Transverse colon (tissue), 4 donors: ENCODE measurements at regions not wholly inside any gene's neighbourhood (a gene's known extent, or its start where the extent isn't known, plus 50 kb on each side); places are given as distances from the start of the nearest gene placed in this dataset.

Source experiments
- DNase-seq: peaks from one replicate; pipeline ENCODE4 v3.0.0-alpha.2; 2019
- H3K27ac ChIP-seq, 4 donors: fragments of 200-600 bp; sonication (generic); 2 replicates each; pipeline ENCODE4 v1.5.1; 2016 to 2018; ENCODE audit warnings: inconsistent platforms in 4 of 4
- H3K27me3 ChIP-seq: fragments of 200-600 bp; sonication (generic); 2 replicates; pipeline ENCODE4 v1.5.1; 2017; ENCODE audit warnings: inconsistent platforms
- H3K36me3 ChIP-seq, 4 donors: fragments of 200-600 bp; sonication (generic); 2 replicates each; pipeline ENCODE4 v1.5.1; 2017 to 2019; ENCODE audit warnings: inconsistent platforms in 4 of 4
- H3K4me1 ChIP-seq, 4 donors: fragments of 200-600 bp; sonication (generic); 2 replicates each; pipeline ENCODE4 v1.5.1; 2017 to 2020; ENCODE audit warnings: inconsistent platforms in 4 of 4
- H3K4me3 ChIP-seq, 4 donors: fragments of 200-600 bp; sonication (generic); 1 replicate in 1 of 4; 2 replicates in 3 of 4; pipeline versions ENCODE4 v1.5.1 to v1.6.1; 2017 to 2019; ENCODE audit warnings: inconsistent platforms in 4 of 4
- H3K9me3 ChIP-seq, 2 donors: fragments of 200-600 bp; sonication (generic); 2 replicates each; pipeline ENCODE4 v1.5.1; 2017 to 2019; ENCODE audit warnings: inconsistent platforms in 2 of 2
- EP300 ChIP-seq: sonication (generic); formaldehyde crosslinking; IDR thresholded peaks from one replicate; pipeline ENCODE4 v1.6.1; 2017; ENCODE audit warnings: antibody characterized with exemption, low read depth
- POLR2A ChIP-seq: fragments of 450-650 bp; IDR thresholded peaks from one replicate; pipeline ENCODE4 v1.6.1; 2016; ENCODE audit warnings: antibody characterized with exemption, mild to moderate bottlenecking, moderate library complexity
- POLR2AphosphoS5 ChIP-seq, 3 donors: sonication (generic); formaldehyde crosslinking; IDR thresholded peaks; one replicate each; pipeline ENCODE4 v1.6.1; 2016; ENCODE audit warnings: antibody characterized with exemption in 3 of 3
- WGBS, 2 donors: methylation state at CpG; one replicate each; pipeline ENCODE4 v1.1.5; 2018; ENCODE audit warnings: low coverage in 1 of 2; 5-methylcytosine and 5-hydroxymethylcytosine counted together
- in situ Hi-C, 4 donors: fragments of 200-750 bp; cut with MboI; loops; one replicate each; pipeline versions ENCODE4 v1.15.0 to v1.15.1; 2017; ENCODE audit warnings: low sequenced_read_pairs in 3 of 4, low pct_ligation_motif_present in 1 of 4, low pct_unique_long_range_greater_than_20kb in 1 of 4
- intact Hi-C: fragments of 100-400 bp; cut with DNase I; formaldehyde crosslinking; loops from one replicate; pipeline ENCODE4 v1.15.1; 2023; ENCODE audit warnings: low total_unique reads
- TF ChIP-seq, protein P1 (sequence below), 5 experiments: fragments of 200-600 bp in 3 of 5; fragments of 450-650 bp in 2 of 5; sonication (generic) in 3 of 5; IDR thresholded peaks; 1 replicate in 2 of 5; 2 replicates in 3 of 5; pipeline ENCODE4 v1.5.1; 2016 to 2017; ENCODE audit warnings: antibody characterized with exemption in 5 of 5, inconsistent platforms in 3 of 5, mild to moderate bottlenecking in 2 of 5, moderate library complexity in 1 of 5

DNA sequence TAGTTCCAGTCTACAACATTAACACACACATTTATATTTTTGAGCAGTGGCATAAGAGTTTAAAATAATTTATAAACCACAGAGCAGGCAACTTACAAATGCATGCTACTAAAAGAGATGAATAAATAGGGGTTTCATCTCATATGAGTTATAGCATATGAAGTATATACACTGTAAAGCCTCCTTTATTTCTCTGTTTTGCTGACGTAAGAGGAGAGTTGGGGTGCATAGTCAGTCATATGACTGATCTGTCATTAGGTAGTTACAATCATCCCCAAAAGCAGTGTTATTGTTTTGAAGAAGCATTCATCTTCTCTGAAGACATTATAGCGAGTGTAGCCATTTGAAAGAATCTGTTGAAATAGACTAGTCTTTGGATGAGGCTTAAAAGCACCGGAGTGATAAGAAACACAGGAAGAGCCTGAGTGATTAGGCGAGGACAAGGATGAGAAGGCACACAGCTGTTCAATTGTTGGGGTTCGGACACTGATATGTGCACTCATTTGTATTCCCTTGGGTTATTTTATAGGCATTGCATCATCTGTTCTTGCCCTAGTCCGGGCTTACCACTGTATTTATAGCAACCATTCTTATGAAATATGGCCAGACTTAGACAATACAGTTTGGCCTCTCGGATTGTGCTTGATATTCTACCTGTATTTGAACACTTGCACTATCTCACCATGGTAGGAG, 325.7 kb downstream of the SAMD5 start:
- intact Hi-C loops (no loop called here), in situ Hi-C loops (no loop called here)
- no peak for DNase-seq
- Histone ChIP-seq H3K36me3 (no peaks in the 10 kb centered on the region), H3K27me3 (no peaks in the 10 kb centered on the region), H3K4me1 (no peaks in the 10 kb centered on the region), H3K27ac (no peak overlapping the region), H3K9me3 (no peaks in the 10 kb centered on the region), H3K4me3 (no peak overlapping the region)
- TF ChIP-seq POLR2A (no peak), POLR2AphosphoS5 (IDR thresholded peaks at IDR 0.05) (no peak), EP300 (no peak)
- TF ChIP-seq, protein P1, sequence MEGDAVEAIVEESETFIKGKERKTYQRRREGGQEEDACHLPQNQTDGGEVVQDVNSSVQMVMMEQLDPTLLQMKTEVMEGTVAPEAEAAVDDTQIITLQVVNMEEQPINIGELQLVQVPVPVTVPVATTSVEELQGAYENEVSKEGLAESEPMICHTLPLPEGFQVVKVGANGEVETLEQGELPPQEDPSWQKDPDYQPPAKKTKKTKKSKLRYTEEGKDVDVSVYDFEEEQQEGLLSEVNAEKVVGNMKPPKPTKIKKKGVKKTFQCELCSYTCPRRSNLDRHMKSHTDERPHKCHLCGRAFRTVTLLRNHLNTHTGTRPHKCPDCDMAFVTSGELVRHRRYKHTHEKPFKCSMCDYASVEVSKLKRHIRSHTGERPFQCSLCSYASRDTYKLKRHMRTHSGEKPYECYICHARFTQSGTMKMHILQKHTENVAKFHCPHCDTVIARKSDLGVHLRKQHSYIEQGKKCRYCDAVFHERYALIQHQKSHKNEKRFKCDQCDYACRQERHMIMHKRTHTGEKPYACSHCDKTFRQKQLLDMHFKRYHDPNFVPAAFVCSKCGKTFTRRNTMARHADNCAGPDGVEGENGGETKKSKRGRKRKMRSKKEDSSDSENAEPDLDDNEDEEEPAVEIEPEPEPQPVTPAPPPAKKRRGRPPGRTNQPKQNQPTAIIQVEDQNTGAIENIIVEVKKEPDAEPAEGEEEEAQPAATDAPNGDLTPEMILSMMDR (IDR thresholded peaks at IDR 0.05): no peak
- WGBS, 2 donors: 74 to 83% methylated on average over 7 of the region's 7 CpGs

DNA sequence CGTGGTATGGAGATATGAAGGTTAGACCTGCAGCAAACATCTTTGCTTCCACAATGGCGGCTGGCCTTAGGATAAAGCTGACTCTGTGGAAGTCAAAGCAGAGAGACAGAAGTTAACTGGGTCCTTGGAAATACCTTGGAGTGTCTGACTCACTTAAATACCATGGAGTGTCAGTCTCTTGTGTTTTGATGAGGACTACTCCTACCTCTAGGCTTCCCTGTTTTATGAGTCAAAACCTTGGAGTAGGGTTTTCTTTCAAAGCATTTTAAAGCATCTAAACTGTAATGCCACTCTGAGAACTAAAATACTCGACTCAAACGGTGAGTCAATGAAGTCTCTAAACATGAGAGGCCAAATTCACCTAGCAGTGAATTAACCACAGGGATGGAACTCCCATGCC, 329.1 kb downstream of the SAMD5 start:
- TF ChIP-seq, protein P1 (IDR thresholded peaks at IDR 0.05): no peak
- no peak for TF ChIP-seq POLR2AphosphoS5 (IDR thresholded peaks at IDR 0.05)
- TF ChIP-seq POLR2A: no peak
- no peak for TF ChIP-seq EP300
- WGBS, 2 donors: 84 to 90% methylated on average over 3 to 4 of the region's 4 CpGs
- in situ Hi-C loops (no loop called here), intact Hi-C loops (loop anchor here (5.0 kb wide), 1 partner anchor 595 kb away; no protein-coding TSS in a partner anchor)
- no peaks in the 10 kb centered on the region for H3K27me3 ChIP-seq
- no peaks in the 10 kb centered on the region for H3K36me3 ChIP-seq
- DNase-seq: no peak
- H3K27ac ChIP-seq: no peak overlapping the region
- no peaks in the 10 kb centered on the region for H3K9me3 ChIP-seq
- H3K4me1 ChIP-seq: no peaks in the 10 kb centered on the region
- H3K4me3 ChIP-seq: no peak overlapping the region

DNA sequence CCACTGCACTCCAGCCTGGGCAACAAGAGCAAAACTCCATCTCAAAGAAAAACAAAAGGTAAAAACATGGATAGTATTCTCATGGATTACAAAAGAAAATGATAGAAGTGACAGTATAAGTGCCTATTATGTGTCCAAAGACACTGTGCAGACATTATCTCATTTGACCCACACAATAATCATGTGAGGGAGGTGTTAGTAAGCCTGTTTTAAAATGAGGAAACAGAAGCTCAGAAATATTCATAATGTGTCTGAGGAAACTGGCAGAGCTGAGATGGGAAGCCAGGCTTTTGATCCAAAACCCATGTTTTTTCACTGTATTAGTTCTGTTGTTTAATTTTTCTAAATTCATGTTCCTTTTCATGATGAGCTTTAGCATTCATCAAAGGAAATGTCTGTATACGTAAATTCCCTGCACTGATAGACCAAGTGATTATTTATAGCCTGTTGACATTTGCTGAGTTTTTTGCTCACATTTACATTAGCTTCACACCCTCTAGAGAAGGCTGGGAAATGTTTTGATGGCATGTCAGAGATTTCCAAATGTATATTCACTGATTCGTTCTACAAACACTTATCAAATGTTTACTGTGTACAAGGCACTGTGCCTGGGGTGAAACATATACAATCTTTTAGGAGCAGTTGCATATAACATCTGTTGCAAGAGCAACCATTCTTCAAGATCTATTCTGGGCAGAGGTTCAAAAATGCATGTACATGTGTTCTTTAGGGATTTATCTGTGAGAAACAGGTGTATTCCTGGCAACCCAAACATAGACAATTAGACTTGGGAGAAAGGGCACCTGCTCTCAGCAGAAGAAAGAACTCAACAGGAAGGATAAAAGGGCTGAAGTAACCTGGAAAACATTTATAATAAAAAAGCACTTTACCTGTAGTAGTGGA, 331.5 kb downstream of the SAMD5 start:
- in situ Hi-C loops: no loop called here
- no peaks in the 10 kb centered on the region for H3K9me3 ChIP-seq
- no peaks in the 10 kb centered on the region for H3K4me1 ChIP-seq
- WGBS, 2 donors: 25 to 30% methylated on average over 2 of the region's 2 CpGs
- DNase-seq: no peak
- intact Hi-C loops: loop anchor here (5.0 kb wide), 1 partner anchor 598 kb away; no protein-coding TSS in a partner anchor
- H3K4me3 ChIP-seq: no peak overlapping the region
- H3K36me3 ChIP-seq: no peaks in the 10 kb centered on the region
- H3K27ac ChIP-seq: no peak overlapping the region
- no peaks in the 10 kb centered on the region for H3K27me3 ChIP-seq
- TF ChIP-seq, protein P1 (IDR thresholded peaks at IDR 0.05): no peak
- no peak for TF ChIP-seq EP300
- TF ChIP-seq POLR2AphosphoS5 (IDR thresholded peaks at IDR 0.05): no peak

DNA sequence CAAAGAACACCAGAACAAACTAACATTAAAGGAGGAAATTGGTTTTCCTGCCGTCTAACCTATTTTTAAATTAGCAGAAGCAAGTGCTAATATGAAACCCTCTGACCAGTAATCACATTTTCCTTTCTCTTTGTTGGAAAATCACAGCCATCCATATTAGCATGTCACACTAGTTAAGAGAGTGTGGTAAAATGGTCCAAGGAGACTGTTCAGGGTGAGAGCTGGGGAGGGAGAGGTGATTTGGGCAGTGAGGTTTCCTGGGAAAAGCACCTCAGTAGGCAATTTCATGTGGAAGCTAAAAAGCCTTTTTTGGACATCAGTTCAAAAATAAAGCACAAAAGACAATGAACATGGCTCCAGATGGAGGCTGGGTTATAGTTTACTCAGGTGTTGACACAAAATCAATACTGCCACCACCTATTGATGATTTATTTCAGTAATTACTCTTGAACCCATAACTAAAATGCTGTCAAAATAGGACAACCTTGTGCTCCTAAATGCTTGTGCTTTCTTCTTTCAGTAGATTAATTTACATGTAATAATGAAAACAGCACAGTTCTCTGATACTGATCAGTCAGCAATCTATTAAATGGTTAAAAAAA, 333.2 kb downstream of the SAMD5 start:
- Histone ChIP-seq H3K4me3 (no peak overlapping the region), H3K36me3 (no peaks in the 10 kb centered on the region), H3K9me3 (no peaks in the 10 kb centered on the region), H3K27ac (no peak overlapping the region), H3K27me3 (no peaks in the 10 kb centered on the region), H3K4me1 (no peaks in the 10 kb centered on the region)
- WGBS, 2 donors: 41 to 60% methylated on average over 1 of the region's 1 CpG
- no peak for DNase-seq
- intact Hi-C loops (no loop called here), in situ Hi-C loops (no loop called here)
- TF ChIP-seq POLR2A (no peak), POLR2AphosphoS5 (IDR thresholded peaks at IDR 0.05) (no peak), EP300 (no peak)
- TF ChIP-seq, protein P1 (IDR thresholded peaks at IDR 0.05): no peak
